OCI-LY3 (cell line): ENCODE measurements at regions not wholly inside any gene's neighbourhood (a gene's known extent, or its start where the extent isn't known, plus 50 kb on each side); places are given as distances from the start of the nearest gene placed in this dataset.

Source experiments
- H2AFZ ChIP-seq: fragments of 200-600, 300-600 bp; shearing (Covaris generic); 2 replicates; pipeline ENCODE4 v1.6.0; 2014; ENCODE audit warnings: antibody characterized with exemption, low read depth, low read length
- H3K27ac ChIP-seq: fragments of 200-600, 300-600 bp; sonication (generic); 2 replicates; pipeline ENCODE4 v1.5.1; 2014; ENCODE audit warnings: mild to moderate bottlenecking, low read length, moderate library complexity, mixed read lengths
- H3K27me3 ChIP-seq: fragments of 200-600, 300-600 bp; sonication (generic); 2 replicates; pipeline ENCODE4 v1.6.1; 2014; ENCODE audit warnings: low read depth, low read length, mixed read lengths
- H3K36me3 ChIP-seq: fragments of 200-600, 300-600 bp; sonication (generic); replicated peaks from 2 replicates; pipeline ENCODE3; 2014; ENCODE audit warnings: low read depth, low read length, mixed read lengths
- H3K4me1 ChIP-seq: fragments of 300-600, 200-600 bp; sonication (generic); 2 replicates; pipeline ENCODE4 v1.6.1; 2014; ENCODE audit warnings: low read length, mixed read lengths
- H3K4me2 ChIP-seq: fragments of 200-600, 300-600 bp; sonication (generic); 2 replicates; pipeline ENCODE4 v1.6.1; 2014; ENCODE audit warnings: low read length, mixed read lengths
- H3K4me3 ChIP-seq: fragments of 300-600, 200-600 bp; sonication (generic); 2 replicates; pipeline ENCODE4 v1.5.1; 2014; ENCODE audit warnings: antibody characterized with exemption, mild to moderate bottlenecking, low read length, moderate library complexity
- H3K79me2 ChIP-seq: fragments of 300-600, 200-600 bp; shearing (Covaris generic); 2 replicates; pipeline ENCODE4 v1.6.1; 2014; ENCODE audit warnings: mild to moderate bottlenecking, low read length, mixed read lengths
- H3K9ac ChIP-seq: fragments of 300-600, 200-600 bp; shearing (Covaris generic); 2 replicates; pipeline ENCODE4 v1.6.0; 2014; ENCODE audit warnings: mild to moderate bottlenecking, low read length, moderate library complexity
- H3K9me3 ChIP-seq: fragments of 200-600, 300-600 bp; shearing (Covaris generic); 2 replicates; pipeline ENCODE4 v1.6.1; 2014; ENCODE audit warnings: low read length, mixed read lengths; ENCODE audit not compliant: insufficient read depth
- H4K20me1 ChIP-seq: fragments of 200-600, 300-600 bp; sonication (generic); 2 replicates; pipeline ENCODE4 v1.6.1; 2016; ENCODE audit warnings: low read length, mixed read lengths; ENCODE audit not compliant: insufficient read depth
- EZH2phosphoT487 ChIP-seq: fragments of 200-600 bp; shearing (Covaris generic); IDR thresholded peaks from 2 replicates; pipeline ENCODE4 v1.6.1; 2018; ENCODE audit warnings: antibody characterized with exemption, mixed run types, low read depth
- TF ChIP-seq, protein P1 (sequence below): fragments of 200-600, 300-600 bp; sonication (generic); IDR thresholded peaks from 2 replicates; pipeline ENCODE4 v1.5.1; 2014; ENCODE audit warnings: antibody characterized with exemption, low read length, low read depth

DNA sequence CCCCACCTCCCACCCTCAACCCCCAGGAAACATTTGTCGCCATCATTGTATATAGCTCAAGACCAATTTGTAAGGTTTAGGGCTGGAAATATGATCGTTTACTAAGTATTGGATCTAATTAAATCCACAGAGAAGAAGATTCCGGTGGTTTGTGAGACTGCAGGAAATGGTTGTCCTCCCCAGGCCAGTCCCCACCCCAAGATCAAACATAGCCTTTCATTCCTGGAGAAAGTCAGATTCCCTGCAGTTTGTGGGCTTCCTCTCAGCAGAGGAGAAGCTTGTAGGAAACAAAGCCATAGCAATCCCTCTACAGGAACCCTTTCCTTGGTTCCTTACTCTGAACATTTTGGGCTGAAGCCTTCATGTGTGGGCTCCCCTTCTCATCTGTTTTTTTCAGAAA lies 79.2 kb upstream of the TBCA start:
- H3K4me1 ChIP-seq: peaks cover 14% of the 10 kb centered on the region
- H3K27me3 ChIP-seq: no peaks in the 10 kb centered on the region
- no peak overlapping the region for H3K4me2 ChIP-seq
- H2AFZ ChIP-seq: no peak overlapping the region
- no peaks in the 10 kb centered on the region for H4K20me1 ChIP-seq
- H3K4me3 ChIP-seq: no peak overlapping the region
- no peaks in the 10 kb centered on the region for H3K36me3 ChIP-seq
- no peak overlapping the region for H3K27ac ChIP-seq
- H3K9ac ChIP-seq: no peak overlapping the region
- TF ChIP-seq, protein P1, sequence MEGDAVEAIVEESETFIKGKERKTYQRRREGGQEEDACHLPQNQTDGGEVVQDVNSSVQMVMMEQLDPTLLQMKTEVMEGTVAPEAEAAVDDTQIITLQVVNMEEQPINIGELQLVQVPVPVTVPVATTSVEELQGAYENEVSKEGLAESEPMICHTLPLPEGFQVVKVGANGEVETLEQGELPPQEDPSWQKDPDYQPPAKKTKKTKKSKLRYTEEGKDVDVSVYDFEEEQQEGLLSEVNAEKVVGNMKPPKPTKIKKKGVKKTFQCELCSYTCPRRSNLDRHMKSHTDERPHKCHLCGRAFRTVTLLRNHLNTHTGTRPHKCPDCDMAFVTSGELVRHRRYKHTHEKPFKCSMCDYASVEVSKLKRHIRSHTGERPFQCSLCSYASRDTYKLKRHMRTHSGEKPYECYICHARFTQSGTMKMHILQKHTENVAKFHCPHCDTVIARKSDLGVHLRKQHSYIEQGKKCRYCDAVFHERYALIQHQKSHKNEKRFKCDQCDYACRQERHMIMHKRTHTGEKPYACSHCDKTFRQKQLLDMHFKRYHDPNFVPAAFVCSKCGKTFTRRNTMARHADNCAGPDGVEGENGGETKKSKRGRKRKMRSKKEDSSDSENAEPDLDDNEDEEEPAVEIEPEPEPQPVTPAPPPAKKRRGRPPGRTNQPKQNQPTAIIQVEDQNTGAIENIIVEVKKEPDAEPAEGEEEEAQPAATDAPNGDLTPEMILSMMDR: no peak
- no peak for TF ChIP-seq EZH2phosphoT487
- H3K79me2 ChIP-seq: no peaks in the 10 kb centered on the region
- no peaks in the 10 kb centered on the region for H3K9me3 ChIP-seq

DNA sequence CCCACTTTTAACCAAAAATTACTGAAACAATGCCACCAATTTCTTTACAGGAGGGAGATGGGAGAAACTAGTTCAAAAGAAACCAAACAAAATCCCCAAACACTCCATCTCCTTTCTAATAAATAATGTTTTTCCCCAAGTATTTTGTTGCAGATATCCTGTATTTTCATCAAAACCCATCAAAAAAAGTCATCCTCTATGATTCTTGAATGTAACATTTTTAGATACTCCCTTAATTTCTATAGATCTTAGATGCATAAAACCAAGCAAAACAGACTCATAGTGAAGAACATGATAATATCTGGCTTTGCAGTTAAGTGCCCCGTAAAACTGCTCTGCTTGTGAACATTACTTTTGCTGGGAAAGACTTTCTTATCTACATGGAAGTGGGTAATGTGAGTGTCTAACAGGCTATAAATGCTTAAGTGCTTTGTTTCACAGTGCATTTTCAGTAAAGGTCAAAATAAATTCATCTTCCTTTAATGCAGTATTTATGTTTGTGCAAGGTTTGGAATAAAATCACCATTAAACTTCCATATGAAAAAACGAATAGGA lies 77.3 kb upstream of the TBCA start:
- TF ChIP-seq, protein P1: no peak
- no peak for TF ChIP-seq EZH2phosphoT487
- Histone ChIP-seq H3K9ac (peak overlapping the region; percentile 66), H3K27me3 (no peaks in the 10 kb centered on the region), H3K27ac (peak overlapping the region; percentile 94), H4K20me1 (no peaks in the 10 kb centered on the region), H3K9me3 (no peaks in the 10 kb centered on the region), H2AFZ (peak overlapping the region; percentile 88), H3K4me3 (peak overlapping the region; percentile 83), H3K36me3 (no peaks in the 10 kb centered on the region), H3K4me2 (peak overlapping the region; percentile 93), H3K4me1 (peaks cover 14% of the 10 kb centered on the region), H3K79me2 (no peaks in the 10 kb centered on the region)

DNA sequence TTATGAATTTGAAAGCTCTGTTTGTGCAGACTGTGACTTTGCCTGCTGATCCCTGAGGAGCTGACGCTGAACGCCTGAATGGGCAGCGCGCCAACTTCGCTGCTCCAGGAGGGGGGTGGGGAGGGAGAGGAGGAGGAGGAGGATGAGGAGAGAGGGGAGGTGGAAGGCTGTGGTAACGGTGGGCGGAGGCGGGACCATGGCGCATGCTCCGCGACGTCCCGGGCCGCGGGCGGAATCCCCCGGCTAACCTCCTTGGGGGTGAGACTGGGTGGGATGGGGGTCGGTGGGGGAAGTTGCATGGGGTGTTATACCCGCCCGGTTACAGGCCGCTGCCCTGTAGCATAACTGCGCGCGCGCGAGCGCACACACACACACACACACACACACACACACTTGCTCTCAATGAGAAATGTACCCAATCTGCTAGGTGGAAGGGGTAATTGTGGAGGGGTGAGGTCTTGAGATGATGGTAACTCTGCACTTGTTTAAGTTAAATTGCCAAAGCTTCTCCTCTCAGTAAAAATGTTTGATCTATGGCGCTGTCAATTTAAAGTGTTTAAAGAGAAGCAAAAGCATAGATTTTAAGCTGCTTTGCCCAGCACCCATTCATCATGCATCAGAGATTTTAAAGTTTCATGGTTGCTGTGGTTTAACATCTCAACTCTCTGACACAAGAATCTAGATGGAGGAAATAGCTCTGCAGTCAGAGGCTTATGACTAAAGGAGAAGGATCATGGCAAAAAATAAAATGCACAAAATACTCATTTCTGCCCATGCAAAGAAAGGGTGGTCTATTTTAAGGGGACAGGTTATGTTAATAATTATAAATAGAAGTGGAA lies 76.6 kb upstream of the TBCA start:
- peak overlapping the region; percentile 66 for H3K9ac ChIP-seq
- no peaks in the 10 kb centered on the region for H4K20me1 ChIP-seq

DNA sequence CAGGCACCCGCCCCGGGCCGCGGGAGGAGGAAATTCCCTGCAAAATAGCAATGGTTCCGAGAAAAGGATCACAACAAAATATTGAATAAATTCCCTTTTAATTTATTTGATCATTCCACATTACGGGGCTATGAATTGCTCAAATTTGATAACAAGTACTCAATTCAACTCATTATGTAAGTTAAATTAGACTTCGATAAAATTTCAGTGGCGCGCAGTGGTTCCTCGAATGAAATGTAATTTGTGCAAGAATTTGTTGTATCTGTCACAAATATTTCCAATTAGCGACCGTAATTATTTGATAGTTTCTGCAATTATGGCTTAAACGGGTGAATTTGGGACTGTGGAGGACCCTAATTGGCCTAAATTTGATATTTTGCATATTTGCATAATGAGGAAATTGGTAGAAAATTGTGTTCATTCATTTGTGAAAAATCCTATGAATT lies 76.0 kb upstream of the TBCA start:
- no peak for TF ChIP-seq EZH2phosphoT487
- TF ChIP-seq, protein P1: no peak
- Histone ChIP-seq H3K4me3 (peak overlapping the region; percentile 83), H4K20me1 (no peaks in the 10 kb centered on the region), H3K36me3 (no peaks in the 10 kb centered on the region), H3K9ac (peak overlapping the region; percentile 66), H3K27ac (peak overlapping the region; percentile 94), H3K4me1 (peaks cover 14% of the 10 kb centered on the region), H3K79me2 (no peaks in the 10 kb centered on the region), H3K4me2 (peak overlapping the region; percentile 93), H3K27me3 (no peaks in the 10 kb centered on the region), H3K9me3 (no peaks in the 10 kb centered on the region), H2AFZ (peak overlapping the region; percentile 88)

More for the DNA sequence above, 76.6 kb upstream of the TBCA start:
- Histone ChIP-seq H3K9me3 (no peaks in the 10 kb centered on the region), H3K4me3 (peak overlapping the region; percentile 83), H3K27me3 (no peaks in the 10 kb centered on the region), H2AFZ (peak overlapping the region; percentile 88), H3K4me2 (peak overlapping the region; percentile 93), H3K79me2 (no peaks in the 10 kb centered on the region), H3K4me1 (peaks cover 14% of the 10 kb centered on the region), H3K36me3 (no peaks in the 10 kb centered on the region), H3K27ac (peak overlapping the region; percentile 94)
- no peak for TF ChIP-seq EZH2phosphoT487
- TF ChIP-seq, protein P1: no peak
